NOMO-1 (cell line): ENCODE measurements at regions not wholly inside any gene's neighbourhood (a gene's known extent, or its start where the extent isn't known, plus 50 kb on each side); places are given as distances from the start of the nearest gene placed in this dataset.

Experiments
- DNase-seq, 2 experiments: peaks; one replicate each; lab custom pipeline; 2025; ENCODE audit not compliant: unreplicated experiment in 2 of 2; lab: John Stamatoyannopoulos, UW

DNA sequence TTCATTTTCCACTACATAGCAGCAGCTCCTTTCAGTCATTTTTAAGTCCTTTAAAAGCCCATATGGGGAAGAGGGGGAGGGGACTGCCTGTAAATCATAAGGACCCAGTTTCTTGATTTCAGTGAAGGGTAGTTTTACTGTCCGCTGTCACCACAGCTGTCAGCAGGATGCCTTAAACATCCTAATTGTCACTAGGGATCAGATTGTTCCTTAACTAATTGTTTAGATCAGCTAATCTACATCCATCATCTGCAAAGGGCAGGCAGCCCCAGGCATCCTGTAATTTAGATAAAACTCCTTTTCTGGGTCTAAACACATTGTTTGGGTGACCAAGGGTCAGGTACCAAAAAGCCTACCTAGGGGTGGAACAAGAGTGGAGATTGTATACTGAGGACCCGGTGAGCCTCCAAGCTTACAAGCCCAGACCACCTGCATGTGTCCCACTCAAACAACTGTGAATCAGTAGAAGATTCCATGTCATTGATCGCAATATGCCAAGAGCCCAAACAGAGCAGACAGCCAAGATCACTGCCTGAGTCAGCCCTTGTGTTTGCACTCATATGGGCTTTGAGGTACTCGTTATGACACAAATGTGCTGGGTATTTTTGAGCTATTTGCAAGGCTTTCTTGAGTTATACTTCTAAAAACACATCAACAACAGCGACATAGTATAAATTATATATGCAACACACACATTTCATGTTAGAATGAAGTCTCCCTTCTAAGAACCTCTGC, 198.7 kb upstream of the CEP162 start:
- DNase-seq: no peak

DNA sequence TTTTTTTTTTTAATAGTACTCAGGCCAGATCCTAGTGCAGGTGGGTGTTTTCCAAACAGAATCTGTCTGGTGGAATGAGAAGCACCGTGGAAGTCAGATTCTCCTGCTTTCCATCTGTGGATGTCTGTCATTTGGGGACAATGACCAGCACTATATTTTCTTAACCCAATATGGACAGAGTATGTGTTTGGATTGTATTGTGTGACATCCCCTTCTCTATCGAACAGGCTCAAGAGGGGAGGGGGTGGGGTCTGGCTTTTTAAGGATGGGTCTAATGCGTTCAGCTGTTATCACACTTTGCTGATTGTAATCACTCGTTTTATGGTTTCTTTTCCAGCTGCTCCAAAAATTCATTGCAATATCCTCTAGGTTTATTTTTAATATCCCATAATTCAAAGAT, 197.5 kb upstream of the CEP162 start:
- DNase-seq: no peak

DNA sequence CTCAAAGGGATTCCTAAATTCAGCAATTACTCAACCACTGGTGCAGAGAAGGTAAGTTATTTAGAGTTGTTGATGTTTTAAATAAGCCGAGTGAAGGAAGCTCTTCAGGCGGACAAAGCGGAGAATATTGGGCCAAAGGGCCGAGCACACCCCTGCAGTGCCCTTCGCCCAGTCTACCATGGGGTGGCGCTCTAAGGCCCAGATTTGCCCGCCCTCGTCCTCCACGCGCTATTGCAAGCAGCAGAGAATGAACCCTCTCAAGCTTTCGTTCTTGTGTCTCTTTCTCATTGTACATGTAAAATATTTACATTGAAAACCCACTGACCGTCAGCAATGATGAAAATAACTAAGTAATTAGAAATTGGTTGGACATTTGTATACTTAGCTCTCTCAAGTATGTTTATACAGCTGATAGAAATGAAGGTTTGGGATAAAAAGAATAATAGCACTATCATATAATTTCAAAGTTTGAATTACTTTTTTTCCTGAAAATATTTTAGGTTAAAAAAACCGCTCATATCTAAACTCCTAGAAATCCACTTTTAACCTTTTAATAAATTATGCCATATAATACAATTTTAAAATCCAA, 195.0 kb upstream of the CEP162 start:
- DNase-seq: peak; percentile 20 to 39

DNA sequence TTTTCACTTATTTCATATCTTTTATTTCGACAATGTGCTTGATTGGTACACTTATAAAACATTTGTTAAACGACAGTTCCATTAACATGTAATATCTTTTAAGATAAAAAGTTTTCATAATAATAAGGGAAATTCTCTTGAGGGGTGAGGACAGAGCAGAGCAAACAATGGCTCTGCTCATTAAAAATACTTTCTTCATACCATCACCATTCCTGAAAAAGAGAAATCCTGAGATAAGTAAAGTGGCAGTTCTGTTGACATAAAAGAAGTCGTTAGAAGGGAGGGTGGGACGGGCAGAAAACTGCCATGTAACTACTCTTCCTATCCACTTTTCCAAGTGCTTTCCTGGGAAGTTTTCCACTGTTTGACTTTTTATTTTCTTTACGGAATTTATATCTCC, 193.6 kb upstream of the CEP162 start:
- DNase-seq: no peak

DNA sequence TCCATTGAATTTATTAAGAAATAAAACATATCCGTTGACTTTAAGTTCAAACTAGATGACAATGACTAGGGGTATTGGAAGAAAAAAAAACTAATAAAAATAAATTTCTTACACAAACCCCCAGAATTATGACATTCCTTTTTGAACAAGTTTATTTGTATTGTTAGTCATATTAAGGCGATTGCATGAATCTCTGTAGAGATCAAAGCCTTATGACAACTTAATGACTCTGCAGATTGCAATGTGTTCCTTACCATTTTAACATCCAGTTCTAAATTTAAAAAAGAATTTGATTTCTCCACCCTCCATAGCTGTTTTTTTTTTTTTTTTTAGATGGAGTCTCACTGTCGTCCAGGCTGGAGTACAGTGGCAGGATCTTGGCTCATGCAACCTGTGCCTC, 189.8 kb upstream of the CEP162 start:
- no peak for DNase-seq

DNA sequence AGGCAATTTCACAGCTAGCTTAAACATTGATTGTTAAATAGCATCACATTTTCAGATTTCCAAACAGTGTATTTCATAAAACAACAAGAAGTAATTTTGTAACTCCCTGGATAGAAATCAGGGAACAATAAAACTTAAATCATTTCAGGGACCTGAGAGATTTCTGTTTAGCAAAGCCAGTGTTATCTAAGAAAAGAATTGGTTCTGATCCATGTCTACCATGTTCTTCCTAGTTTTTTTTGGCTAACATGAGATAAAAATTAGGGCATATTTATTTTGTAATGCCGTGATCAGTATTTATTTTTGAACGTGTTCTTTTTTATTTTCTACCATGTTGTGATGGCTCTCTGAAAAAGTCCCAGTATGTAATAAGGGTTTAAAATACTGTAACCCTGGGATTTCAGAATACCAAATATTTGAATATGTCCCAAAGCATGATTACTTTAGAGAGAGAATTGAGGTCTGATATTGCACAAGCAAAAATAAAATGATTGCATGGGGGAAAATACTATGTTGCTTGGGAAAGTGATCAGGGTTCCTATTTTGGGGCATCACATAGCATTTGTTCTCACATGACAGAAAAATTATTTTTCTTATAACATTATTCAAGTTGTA, 188.7 kb upstream of the CEP162 start:
- no peak for DNase-seq

DNA sequence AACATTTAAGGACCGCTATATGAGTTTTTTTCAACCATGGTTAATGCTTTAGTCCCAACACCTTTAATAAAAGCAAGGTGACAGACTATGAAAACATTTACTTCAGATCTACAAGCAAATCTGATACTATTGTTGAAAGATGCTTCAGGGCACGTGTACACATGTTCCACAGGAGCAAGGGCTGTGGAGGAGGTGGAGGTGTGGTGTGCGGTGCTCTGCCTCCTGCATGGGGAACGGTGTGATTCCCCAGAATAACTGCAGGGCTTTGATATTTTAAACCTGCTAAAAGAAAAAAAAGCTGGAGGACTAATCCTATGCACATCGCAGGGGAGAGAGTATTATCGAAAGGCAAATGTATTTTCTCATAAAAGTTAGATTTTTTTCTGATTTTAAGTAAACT, 188.1 kb upstream of the CEP162 start:
- DNase-seq: no peak

DNA sequence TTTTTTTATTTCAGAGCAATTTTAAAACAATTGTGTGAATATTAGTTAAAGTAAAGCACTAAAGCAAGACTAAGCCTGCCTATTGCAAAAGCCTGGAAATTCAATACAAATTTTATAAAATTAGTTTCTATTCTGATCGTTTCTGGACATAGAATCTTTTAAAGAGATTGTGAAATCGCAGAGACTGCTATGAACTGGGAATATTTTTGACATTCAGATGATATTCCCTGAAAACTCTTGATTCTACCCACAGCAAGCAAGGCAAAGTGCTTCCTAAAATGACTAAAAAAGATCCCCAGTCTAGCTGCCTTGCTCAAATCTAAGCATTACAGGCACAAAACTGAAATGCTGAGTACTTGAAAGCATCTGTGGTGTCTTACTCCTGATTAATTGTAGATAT, 187.6 kb upstream of the CEP162 start:
- no peak for DNase-seq

DNA sequence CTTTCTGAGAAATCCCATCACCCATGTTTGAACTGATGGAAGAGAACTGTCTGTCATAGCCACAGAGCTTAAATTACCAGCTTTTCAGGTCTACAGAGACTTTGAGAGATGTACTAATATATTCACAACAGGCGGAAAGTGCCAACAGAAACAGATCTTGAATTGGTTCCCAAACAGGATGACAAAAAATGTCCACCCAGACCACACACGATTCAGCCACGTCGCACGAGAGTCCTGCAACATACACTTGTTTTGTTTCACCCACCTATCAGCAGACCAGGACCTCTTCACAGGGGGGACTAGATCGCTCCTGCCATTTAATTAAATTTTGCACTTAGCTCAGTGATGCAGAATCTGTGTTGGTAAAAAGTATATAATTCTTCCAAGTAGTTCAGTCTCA, 187.1 kb upstream of the CEP162 start:
- DNase-seq: no peak

DNA sequence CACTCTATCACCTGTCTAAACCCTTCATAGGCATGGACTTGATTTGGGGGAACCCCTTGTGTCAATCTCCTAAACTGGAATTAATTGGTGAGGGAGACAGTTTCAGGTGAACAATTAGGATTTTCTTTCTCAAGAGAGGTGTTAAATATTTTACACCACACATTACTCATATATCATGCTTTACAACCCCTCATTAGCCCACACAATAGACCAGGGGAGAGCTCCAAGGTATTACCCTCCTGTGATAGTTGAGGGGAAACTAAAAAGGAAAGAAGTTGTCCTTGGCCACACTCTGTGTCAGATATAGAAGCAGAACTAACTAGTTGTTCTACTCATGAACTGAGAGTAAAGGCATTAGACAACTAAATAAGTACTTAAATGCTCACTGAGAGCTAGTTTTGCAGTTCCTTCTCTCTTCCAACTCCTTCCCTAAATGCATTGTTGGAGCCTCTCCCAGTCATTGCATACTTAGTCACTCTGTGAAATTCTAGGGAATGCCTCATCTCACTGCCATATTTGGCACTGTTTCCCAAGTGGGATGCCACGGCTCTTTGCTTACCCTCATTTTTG, 183.7 kb upstream of the CEP162 start:
- no peak for DNase-seq

DNA sequence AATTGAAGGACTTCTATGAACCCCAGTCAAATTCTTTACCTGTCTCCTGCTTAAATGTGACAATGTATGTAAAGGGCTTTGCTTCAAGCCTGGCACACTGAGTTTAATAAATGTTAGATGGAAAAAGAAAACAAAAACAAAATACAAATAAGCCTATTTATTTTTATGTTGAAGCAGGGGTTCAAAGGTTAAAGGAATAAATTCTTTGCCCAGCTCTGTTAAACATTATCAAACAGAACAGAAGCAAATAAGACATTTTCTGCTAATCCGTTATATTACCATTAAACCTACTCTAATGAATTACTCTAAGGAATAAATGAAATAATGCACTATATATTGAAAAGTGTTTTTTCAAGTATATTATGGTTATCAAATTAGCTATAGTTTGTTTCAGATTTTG, 182.5 kb upstream of the CEP162 start:
- DNase-seq: no peak

DNA sequence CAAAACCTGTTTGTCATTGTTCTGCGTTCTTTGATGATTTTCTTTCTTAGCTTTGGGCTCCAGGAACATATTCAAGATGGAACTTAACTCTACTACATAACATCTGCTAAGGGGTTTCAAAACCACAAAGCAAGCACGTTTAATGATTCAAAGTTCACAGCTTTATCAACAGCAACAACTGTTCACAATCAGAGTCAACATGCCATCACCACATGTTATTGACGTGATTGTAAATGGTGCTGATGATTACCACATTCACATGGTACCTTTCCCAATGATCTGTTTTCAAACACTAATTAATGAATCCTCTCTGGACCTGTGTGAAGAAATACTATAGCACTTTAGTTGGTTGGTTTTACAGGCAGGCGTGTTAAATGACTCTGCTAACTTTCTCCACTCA, 180.6 kb upstream of the CEP162 start:
- DNase-seq: no peak

DNA sequence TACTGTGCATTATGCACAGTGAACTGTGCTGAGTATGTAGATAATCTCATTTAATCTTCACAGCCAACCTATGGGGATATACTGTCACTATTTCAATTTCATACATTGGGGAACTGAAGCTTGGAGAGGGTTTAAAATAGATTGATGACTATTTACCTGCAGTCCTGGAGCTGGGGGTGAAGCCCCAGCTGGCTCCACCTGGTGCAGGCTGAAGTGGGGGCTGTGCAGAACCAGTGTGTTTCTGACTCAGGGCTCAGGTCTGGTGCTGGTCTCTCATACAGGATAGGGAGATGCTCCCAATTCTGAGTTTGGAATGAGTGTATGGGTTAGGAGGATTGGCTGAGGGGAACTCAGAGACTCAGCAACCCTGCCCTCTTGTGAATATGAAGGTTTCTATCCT, 176.1 kb upstream of the CEP162 start:
- DNase-seq: no peak

DNA sequence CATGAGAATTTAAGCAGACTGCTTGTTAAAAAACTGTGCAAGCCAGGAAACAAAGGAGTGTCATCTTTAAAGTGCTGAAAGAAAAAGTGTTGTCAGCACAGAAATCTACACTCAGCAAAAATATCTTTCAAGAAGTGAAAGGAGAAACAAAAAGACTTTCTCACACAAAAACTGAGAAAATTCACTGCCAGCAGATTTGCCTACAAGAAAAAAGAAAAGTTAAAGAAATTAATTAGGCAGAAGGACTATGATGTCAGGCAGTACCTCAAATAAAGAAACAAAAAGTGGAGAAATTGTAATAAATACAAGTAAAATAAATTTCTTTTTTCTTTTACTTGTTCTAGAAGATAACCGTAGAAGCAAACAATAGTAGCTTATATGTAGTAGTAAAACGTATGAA, 171.6 kb upstream of the CEP162 start:
- DNase-seq: no peak

DNA sequence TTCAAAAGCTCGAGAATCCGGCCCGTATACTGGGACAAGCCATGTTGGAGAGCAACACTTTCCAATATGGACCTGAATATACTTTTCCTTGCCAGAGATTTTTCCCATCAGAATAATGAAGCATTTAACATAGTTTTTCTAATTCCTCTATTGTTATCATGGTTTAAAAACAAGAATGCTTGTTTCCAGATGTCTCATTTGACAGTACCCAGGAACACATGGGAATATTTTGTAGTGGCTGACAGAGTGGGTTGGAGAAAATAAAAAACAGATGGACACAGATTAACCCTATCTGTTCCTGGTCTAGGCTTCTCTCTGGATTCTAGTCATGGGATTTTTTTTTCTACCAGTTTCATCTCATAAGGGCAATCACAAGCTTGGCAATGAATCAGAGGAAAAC, 164.8 kb upstream of the CEP162 start:
- no peak for DNase-seq

DNA sequence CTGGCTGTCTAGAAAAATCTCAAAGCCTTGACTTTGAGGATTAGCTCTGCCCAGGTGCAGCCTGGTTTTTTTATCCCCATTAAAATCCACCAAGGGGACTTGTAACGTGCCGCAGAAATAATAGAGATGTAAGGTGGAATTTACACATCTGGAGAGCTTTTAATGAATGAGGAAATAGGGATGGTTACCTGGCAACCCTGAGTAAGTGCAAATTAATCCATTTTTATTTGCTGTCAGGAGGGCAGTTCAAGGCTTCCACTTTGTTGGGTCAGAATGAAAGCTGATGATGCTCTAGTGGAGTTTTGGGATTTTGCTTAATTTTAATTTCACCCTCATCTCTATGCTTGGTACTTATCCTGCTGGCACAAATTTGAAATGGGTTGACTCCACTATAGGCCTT, 163.4 kb upstream of the CEP162 start:
- no peak for DNase-seq

DNA sequence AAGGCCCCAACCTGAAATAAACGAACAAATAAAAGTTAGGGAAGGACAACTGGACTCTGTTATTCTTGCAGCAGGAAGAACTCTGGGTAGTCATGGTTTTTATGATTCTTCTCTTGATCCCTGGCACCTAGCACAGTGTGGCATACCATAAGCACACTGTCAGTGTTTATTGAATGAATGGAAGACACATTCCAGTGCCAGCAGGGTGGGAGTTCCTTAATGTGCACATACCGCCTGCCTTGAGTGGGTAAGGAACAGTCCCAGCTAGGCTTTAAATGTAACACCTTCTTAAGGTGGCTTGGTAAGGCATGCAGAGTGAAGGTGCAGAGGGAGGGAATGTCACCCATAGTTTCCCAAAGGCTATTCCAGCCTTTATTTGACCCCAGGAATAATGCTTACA, 162.9 kb upstream of the CEP162 start:
- no peak for DNase-seq

DNA sequence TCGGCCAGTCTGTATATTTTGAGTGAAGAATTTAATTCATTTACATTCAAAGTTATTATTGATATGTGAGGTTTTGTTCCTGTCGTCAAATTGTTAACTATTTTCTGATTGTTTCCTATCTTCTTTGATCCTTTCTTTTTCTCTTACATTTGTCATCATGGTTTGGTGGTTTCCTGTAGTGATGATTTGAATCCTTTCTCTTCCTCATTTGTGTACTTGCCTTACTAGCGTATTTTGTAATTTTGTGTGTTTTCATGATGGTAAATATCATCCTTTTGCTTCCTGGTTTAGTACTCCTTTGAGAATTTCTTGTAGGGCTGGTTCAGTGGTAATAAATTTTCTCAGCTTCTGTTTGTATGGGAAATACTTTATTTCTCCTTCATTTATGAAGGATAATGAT, 151.7 kb upstream of the CEP162 start:
- DNase-seq: peak; percentile 0 to 15

DNA sequence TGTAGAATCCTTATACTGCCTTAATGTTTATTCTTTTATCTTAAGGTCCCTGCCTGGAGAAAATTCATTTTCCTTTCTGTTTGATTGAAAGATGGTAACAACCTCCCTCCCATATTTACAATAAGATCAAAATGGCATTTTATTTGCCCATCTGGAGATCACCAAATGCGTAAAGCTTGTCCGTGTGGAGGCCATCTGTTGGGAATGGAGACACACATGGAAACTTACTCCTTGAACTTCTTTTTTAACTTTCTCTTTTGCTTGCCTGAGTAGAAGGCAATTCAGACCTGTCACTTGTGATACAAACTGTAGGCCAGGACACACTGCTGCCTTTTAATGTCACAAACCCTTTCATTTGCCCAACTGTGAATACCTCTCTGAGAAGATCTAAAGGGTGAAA, 144.8 kb upstream of the CEP162 start:
- DNase-seq: no peak

DNA sequence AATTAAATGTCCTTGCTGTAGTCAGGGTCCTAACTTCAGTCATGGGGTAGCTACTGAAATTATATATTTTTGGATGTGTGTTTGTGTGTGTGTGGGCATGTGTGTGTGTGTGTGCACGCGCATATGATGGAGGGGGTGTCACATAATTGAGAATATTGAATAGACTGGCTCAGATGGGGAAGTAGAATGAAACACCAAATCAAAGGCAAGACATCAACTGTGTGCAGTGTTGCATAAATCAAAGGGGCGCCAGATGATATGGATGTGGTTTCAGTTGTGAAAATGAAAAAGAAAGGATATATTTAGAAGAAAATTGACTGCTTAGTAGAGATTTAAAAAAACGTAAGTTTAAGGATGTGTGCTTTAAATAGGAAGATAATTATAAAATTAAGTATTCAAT, 144.2 kb upstream of the CEP162 start:
- peak; percentile 3 to 40 for DNase-seq

DNA sequence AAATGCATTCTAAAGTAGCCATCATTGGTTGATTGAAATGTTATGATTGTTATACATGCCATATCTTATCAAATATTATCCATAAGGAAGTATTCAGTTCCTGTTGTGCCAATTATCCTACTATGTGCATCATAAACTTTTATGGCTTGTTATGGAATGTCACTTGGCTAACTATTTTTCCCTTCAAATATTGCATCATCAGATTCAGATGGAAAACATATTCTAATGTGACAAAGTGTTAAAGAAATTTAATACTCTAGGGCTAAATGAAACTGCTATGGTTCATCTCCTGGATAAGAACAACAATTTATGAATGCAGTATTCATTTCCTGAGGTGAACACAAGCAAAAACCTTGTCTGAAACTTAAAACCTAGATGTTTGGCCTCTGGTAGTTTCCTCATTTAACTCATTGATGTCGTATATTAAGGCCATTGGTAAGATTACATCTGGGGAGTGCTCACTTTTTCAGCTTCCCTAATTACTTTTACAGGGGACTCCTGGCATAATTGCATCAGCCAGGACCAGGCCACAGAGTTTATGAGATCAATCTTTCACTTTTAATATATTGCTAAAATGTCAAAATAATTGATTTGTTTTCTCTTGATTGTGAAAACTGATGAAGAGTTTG, 134.9 kb upstream of the CEP162 start:
- no peak for DNase-seq
